ENCODE measurements at regions not wholly inside any gene's neighbourhood (a gene's known extent, or its start where the extent isn't known, plus 50 kb on each side); places are given as distances from the start of the nearest gene placed in this dataset.

DNA sequence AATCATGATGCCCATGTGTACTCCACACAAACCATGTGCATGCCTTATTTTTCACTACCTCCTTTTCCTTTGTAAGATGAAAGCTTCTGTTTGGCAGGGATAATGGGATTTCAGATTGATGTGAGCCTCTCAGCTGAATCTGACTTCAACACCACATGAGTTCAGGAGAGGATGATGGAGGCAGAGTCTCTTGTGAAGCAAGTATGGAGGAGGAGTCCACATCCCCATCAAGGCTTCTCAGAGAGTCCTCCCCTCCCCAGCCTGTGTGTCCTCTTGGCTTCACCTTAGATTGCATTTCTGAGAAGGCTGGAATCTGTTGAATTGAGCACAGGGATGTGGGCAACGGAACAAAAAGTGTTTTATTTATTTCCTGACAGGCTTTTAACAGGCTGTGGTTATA is 370.4 kb downstream of the FAT3 start:
- TF ChIP-seq, protein P1, sequence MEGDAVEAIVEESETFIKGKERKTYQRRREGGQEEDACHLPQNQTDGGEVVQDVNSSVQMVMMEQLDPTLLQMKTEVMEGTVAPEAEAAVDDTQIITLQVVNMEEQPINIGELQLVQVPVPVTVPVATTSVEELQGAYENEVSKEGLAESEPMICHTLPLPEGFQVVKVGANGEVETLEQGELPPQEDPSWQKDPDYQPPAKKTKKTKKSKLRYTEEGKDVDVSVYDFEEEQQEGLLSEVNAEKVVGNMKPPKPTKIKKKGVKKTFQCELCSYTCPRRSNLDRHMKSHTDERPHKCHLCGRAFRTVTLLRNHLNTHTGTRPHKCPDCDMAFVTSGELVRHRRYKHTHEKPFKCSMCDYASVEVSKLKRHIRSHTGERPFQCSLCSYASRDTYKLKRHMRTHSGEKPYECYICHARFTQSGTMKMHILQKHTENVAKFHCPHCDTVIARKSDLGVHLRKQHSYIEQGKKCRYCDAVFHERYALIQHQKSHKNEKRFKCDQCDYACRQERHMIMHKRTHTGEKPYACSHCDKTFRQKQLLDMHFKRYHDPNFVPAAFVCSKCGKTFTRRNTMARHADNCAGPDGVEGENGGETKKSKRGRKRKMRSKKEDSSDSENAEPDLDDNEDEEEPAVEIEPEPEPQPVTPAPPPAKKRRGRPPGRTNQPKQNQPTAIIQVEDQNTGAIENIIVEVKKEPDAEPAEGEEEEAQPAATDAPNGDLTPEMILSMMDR (IDR thresholded peaks at IDR 0.05; ENCODE audit: borderline replicate concordance, extremely low read depth, low read length, poor library complexity, severe bottlenecking), result no peak
- TF ChIP-seq EZH2 (IDR thresholded peaks at IDR 0.05; ENCODE audit: borderline replicate concordance, low read depth, low read length, severe bottlenecking), result no peak
